CD4-positive, alpha-beta T cell (primary cell): ENCODE measurements at regions not wholly inside any gene's neighbourhood (a gene's known extent, or its start where the extent isn't known, plus 50 kb on each side); places are given as distances from the start of the nearest gene placed in this dataset.

Experiments used
- ATAC-seq: fragments of 200-7000 bp; cut with Tn5 transposase; one replicate; pipeline ENCODE4 v1.10.0; 2022; ENCODE audit warnings: mild to moderate bottlenecking; ENCODE audit not compliant: poor library complexity
- CTCF ChIA-PET: fragments of 350-600 bp; sonication (Branson Sonifier 250); formaldehyde crosslinking; loops from one replicate; lab custom pipeline; 2021; ENCODE audit warnings: antibody characterized with exemption, inconsistent platforms; lab: Charles Lee
- POLR2A ChIA-PET: fragments of 350-600 bp; sonication (Branson Sonifier 250); formaldehyde crosslinking; loops from one replicate; lab custom pipeline; 2021; ENCODE audit warnings: antibody characterized with exemption, inconsistent platforms; lab: Charles Lee
- DNase-seq, 14 experiments: peaks; one replicate each; pipeline ENCODE4 v3.0.0-alpha.2; 2013 to 2020; ENCODE audit warnings: mixed read lengths in 2 of 14
- H3K27ac ChIP-seq, 2 donors: one replicate each; pipeline versions ENCODE4 v1.5.1 to v1.7.0; 2013; ENCODE audit warnings: low read length in 2 of 2, low read depth in 1 of 2, mild to moderate bottlenecking in 1 of 2
- H3K27me3 ChIP-seq, 2 experiments: 1 replicate in 1 of 2; 2 replicates in 1 of 2; pipeline versions ENCODE4 v1.6.1 to v1.7.0; 2013; ENCODE audit warnings: low read length in 2 of 2, control low read depth in 1 of 2, mild to moderate bottlenecking in 1 of 2, moderate library complexity in 1 of 2; ENCODE audit not compliant: insufficient read depth in 2 of 2, control insufficient read depth in 1 of 2
- H3K36me3 ChIP-seq: one replicate; pipeline ENCODE4 v1.6.1; 2013; ENCODE audit warnings: low read length, control low read depth; ENCODE audit not compliant: insufficient read depth
- H3K4me1 ChIP-seq: one replicate; pipeline ENCODE4 v1.6.1; 2013; ENCODE audit warnings: low read length, control low read depth; ENCODE audit not compliant: insufficient read depth
- H3K4me3 ChIP-seq: one replicate; pipeline ENCODE4 v1.5.1; 2013; ENCODE audit warnings: mild to moderate bottlenecking, low read length, moderate library complexity
- H3K9me3 ChIP-seq, 2 experiments: 1 replicate in 1 of 2; 2 replicates in 1 of 2; pipeline versions ENCODE4 v1.6.1 to v1.7.0; 2013; ENCODE audit warnings: low read length in 2 of 2, mild to moderate bottlenecking in 2 of 2, control low read depth in 1 of 2, moderate library complexity in 1 of 2; ENCODE audit not compliant: control insufficient read depth in 1 of 2, insufficient read depth in 1 of 2
- H3K27ac Mint-ChIP-seq: one replicate; pipeline ENCODE4 v1.8.0; 2020; ENCODE audit warnings: mixed read lengths
- H3K27me3 Mint-ChIP-seq: one replicate; pipeline ENCODE4 v1.8.0; 2021; ENCODE audit warnings: mixed read lengths
- H3K36me3 Mint-ChIP-seq: one replicate; pipeline ENCODE4 v1.8.0; 2021; ENCODE audit warnings: low read depth, mixed read lengths
- H3K4me1 Mint-ChIP-seq: one replicate; pipeline ENCODE4 v1.8.0; 2021; ENCODE audit warnings: low read depth, mixed read lengths
- H3K4me3 Mint-ChIP-seq: one replicate; pipeline ENCODE4 v1.8.0; 2020; ENCODE audit warnings: mild to moderate bottlenecking, mixed read lengths
- H3K9me3 Mint-ChIP-seq: one replicate; pipeline ENCODE4 v1.8.0; 2020; ENCODE audit warnings: mixed read lengths
- intact Hi-C, 2 experiments: fragments of 100-400 bp; cut with DNase I in 1 of 2; cut with micrococcal nuclease in 1 of 2; formaldehyde crosslinking; loops; one replicate each; pipeline versions ENCODE4 v1.15.1 to v1.9.0; 2023 to 2025; cut with DNase I, micrococcal nuclease
- TF ChIP-seq, protein P1 (sequence below): fragments of 200-600 bp; IDR thresholded peaks from one replicate; pipeline ENCODE4 v1.8.0; 2022; ENCODE audit warnings: antibody characterized with exemption, mild to moderate bottlenecking

DNA sequence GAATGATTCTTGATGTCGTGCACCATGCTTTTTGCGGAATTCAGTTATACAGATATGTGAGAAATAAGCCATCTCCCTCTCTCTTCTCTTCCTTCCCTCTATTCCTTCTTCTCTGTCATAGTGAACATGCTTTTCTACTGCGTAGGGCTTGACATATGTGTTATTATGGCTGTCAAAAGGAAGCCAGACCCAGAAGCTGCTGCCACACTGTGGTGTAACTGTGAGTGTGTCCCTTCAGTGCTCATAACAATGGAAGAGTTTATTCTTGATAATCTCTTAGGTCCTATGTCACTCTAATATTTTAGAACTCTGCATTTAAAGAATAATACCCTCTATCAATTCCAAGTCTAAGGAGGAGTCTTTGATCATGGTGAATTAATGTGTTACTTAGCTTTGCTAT lies 208.9 kb upstream of the TMTC4 start:
- CTCF ChIA-PET = no interaction called here
- H3K36me3 ChIP-seq = no peaks in the 10 kb centered on the region
- H3K27ac ChIP-seq = no peak overlapping the region
- H3K36me3 Mint-ChIP-seq = no peaks in the 10 kb centered on the region
- ATAC-seq (no peak), DNase-seq (no peak)
- no peak overlapping the region for H3K27ac Mint-ChIP-seq
- no peaks in the 10 kb centered on the region for H3K9me3 ChIP-seq
- H3K27me3 ChIP-seq = no peaks in the 10 kb centered on the region
- H3K27me3 Mint-ChIP-seq = peaks cover 11% of the 10 kb centered on the region
- peaks cover 1% of the 10 kb centered on the region for H3K9me3 Mint-ChIP-seq
- H3K4me3 ChIP-seq = no peak overlapping the region
- H3K4me3 Mint-ChIP-seq = no peak overlapping the region
- TF ChIP-seq, protein P1, sequence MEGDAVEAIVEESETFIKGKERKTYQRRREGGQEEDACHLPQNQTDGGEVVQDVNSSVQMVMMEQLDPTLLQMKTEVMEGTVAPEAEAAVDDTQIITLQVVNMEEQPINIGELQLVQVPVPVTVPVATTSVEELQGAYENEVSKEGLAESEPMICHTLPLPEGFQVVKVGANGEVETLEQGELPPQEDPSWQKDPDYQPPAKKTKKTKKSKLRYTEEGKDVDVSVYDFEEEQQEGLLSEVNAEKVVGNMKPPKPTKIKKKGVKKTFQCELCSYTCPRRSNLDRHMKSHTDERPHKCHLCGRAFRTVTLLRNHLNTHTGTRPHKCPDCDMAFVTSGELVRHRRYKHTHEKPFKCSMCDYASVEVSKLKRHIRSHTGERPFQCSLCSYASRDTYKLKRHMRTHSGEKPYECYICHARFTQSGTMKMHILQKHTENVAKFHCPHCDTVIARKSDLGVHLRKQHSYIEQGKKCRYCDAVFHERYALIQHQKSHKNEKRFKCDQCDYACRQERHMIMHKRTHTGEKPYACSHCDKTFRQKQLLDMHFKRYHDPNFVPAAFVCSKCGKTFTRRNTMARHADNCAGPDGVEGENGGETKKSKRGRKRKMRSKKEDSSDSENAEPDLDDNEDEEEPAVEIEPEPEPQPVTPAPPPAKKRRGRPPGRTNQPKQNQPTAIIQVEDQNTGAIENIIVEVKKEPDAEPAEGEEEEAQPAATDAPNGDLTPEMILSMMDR = no peak
- no peaks in the 10 kb centered on the region for H3K4me1 ChIP-seq
- POLR2A ChIA-PET = no interaction called here
- intact Hi-C loops = no loop called here
- no peaks in the 10 kb centered on the region for H3K4me1 Mint-ChIP-seq

DNA sequence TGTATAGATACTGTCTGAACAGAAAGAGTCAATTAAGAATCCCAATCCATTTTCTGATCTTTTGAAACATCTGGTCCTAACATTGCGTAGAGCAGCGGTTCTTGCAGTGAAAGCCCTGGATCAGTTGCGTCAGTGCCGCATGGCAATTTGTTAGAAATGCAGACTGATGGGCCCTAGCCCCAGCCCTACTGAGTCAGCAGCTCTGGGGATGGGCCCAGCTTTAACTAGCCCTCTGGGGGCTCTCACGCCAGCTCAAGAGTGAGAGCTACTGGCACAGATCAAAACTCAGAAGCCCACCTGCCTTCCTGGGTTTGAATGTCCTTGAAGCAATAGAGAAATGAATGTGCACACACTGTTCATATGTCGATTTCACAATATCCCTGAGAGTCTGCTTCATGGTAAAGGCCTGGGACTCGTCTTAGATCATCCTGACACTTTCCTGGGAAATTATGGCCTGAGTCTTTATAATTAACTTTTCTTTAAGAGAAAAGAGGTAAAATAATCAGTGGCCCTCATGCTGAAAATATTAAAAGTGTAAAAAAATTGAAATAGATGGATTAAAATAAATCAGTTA lies 206.8 kb upstream of the TMTC4 start:
- Histone ChIP-seq H3K9me3 (no peaks in the 10 kb centered on the region), H3K4me3 (no peak overlapping the region), H3K4me1 (no peaks in the 10 kb centered on the region), H3K27ac (no peak overlapping the region), H3K36me3 (no peaks in the 10 kb centered on the region), H3K27me3 (peaks cover 0 to 3% of the 10 kb centered on the region in 2 experiments)
- Mint-ChIP-seq H3K9me3 (peaks cover 2% of the 10 kb centered on the region), H3K27me3 (peaks cover 12% of the 10 kb centered on the region), H3K27ac (no peak overlapping the region), H3K4me1 (no peaks in the 10 kb centered on the region), H3K36me3 (no peaks in the 10 kb centered on the region), H3K4me3 (no peak overlapping the region)
- ATAC-seq = no peak
- CTCF ChIA-PET = no interaction called here
- POLR2A ChIA-PET = no interaction called here
- DNase-seq = no peak
- intact Hi-C loops = no loop called here
- TF ChIP-seq, protein P1 = no peak

DNA sequence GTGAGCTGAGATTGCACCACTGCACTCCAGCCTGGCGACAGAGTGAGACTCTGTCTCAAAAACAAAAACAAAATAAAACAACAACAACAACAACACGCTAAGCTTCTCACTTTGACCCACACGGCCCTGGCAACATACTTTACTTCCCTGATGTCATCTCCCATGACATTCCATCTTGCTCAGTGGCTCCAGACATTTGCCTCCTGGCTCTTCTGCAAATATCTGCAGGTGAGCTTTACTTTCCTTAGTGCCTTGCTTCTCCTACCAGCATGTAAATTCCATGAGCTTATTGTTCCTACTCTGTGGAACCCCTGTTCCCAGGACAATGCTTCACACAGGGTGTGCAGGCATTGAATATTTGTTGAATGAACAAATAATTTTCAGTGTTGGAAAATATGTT lies 205.6 kb upstream of the TMTC4 start:
- no peak overlapping the region for H3K4me3 ChIP-seq
- H3K4me3 Mint-ChIP-seq = no peak overlapping the region
- POLR2A ChIA-PET = no interaction called here
- TF ChIP-seq, protein P1 = no peak
- DNase-seq (no peak), ATAC-seq (no peak)
- intact Hi-C loops = no loop called here
- H3K27ac ChIP-seq = no peak overlapping the region
- no peaks in the 10 kb centered on the region for H3K4me1 Mint-ChIP-seq
- H3K36me3 ChIP-seq = no peaks in the 10 kb centered on the region
- H3K36me3 Mint-ChIP-seq = no peaks in the 10 kb centered on the region
- H3K27me3 Mint-ChIP-seq = peaks cover 16% of the 10 kb centered on the region
- peaks cover 5% of the 10 kb centered on the region for H3K9me3 Mint-ChIP-seq
- H3K9me3 ChIP-seq = no peaks in the 10 kb centered on the region
- CTCF ChIA-PET = no interaction called here
- peaks cover 0 to 3% of the 10 kb centered on the region in 2 experiments for H3K27me3 ChIP-seq
- H3K27ac Mint-ChIP-seq = no peak overlapping the region
- H3K4me1 ChIP-seq = no peaks in the 10 kb centered on the region
